ENCODE measurements at regions not wholly inside any gene's neighbourhood (a gene's known extent, or its start where the extent isn't known, plus 50 kb on each side); places are given as distances from the start of the nearest gene placed in this dataset.
A peak's percentile ranks its signal among the peaks of the same experiment; 100 is the strongest.

- no peaks in the 10 kb centered on the region for H3K27me3 ChIP-seq (ENCODE audit: control insufficient read depth, insufficient read depth, low read length)
- no peak for DNase-seq
- no peaks in the 10 kb centered on the region for H3K9me3 ChIP-seq (ENCODE audit: control insufficient read depth, low read depth, low read length)
- whole genome bisulfite sequencing (ENCODE audit: insufficient coverage, low lambda C conversion rate): 71% methylated on average over 1 of the region's 3 CpGs
- H3K4me1 ChIP-seq (ENCODE audit: control insufficient read depth, insufficient read depth, low read length): no peaks in the 10 kb centered on the region
- peaks cover 24% of the 10 kb centered on the region for H3K36me3 ChIP-seq (ENCODE audit: control insufficient read depth, insufficient read depth, low read length)
- no peak overlapping the region for H3K27ac ChIP-seq (ENCODE audit: low read length)
- no peak overlapping the region for H3K4me3 ChIP-seq (ENCODE audit: low read length)
These were observed 53.9 kb upstream of the IL17B start for GRCh38 chr5:149432911-149433401.

- Histone ChIP-seq H3K4me3 (ENCODE audit: low read length) (no peak overlapping the region), H3K4me1 (ENCODE audit: control insufficient read depth, insufficient read depth, low read length) (no peaks in the 10 kb centered on the region), H3K9me3 (ENCODE audit: control insufficient read depth, low read depth, low read length) (no peaks in the 10 kb centered on the region), H3K27me3 (ENCODE audit: control insufficient read depth, insufficient read depth, low read length) (no peaks in the 10 kb centered on the region), H3K27ac (ENCODE audit: low read length) (no peak overlapping the region), H3K36me3 (ENCODE audit: control insufficient read depth, insufficient read depth, low read length) (peaks cover 27% of the 10 kb centered on the region)
- 82% methylated on average over 2 of the region's 7 CpGs for WGBS (ENCODE audit: insufficient coverage, low lambda C conversion rate)
- DNase-seq: no peak
These were observed 53.3 kb upstream of the IL17B start for GRCh38 chr5:149432376-149432775.

- Histone ChIP-seq H3K27me3 (ENCODE audit: control insufficient read depth, insufficient read depth, low read length) (no peaks in the 10 kb centered on the region), H3K4me3 (ENCODE audit: low read length) (no peak overlapping the region), H3K9me3 (ENCODE audit: control insufficient read depth, low read depth, low read length) (no peaks in the 10 kb centered on the region), H3K36me3 (ENCODE audit: control insufficient read depth, insufficient read depth, low read length) (peaks cover 48% of the 10 kb centered on the region), H3K27ac (ENCODE audit: low read length) (peak overlapping the region; percentile 29), H3K4me1 (ENCODE audit: control insufficient read depth, insufficient read depth, low read length) (no peaks in the 10 kb centered on the region)
- WGBS (ENCODE audit: insufficient coverage, low lambda C conversion rate): 50% methylated on average over 1 of the region's 15 CpGs
- no peak for DNase-seq
These were observed 51.0 kb upstream of the IL17B start for GRCh38 chr5:149429839-149430721.

Data from large intestine (tissue), 3 donors.